HCT116 (cell line): ENCODE measurements at regions not wholly inside any gene's neighbourhood (a gene's known extent, or its start where the extent isn't known, plus 50 kb on each side); places are given as distances from the start of the nearest gene placed in this dataset.
"Not testable (repeated sequence)": the region's sequence is repeated elsewhere in the genome, so short reads cannot be mapped to it uniquely, and the experiment has no call there.

Experiments used
- ATAC-seq: fragments of 200-7000 bp; cut with Tn5 transposase; 2 replicates; pipeline ENCODE4 v1.9.1; 2020; ENCODE audit warnings: mild to moderate bottlenecking, moderate library complexity
- BruUV-seq: library from RNA; stranded (reverse); fragments of 400-500 nt; replicated peaks from 2 replicates; lab custom pipeline; 2021; lab: Mats Ljungman, UMichigan
- CTCF ChIA-PET: fragments of 300-600 bp; sonication (Branson Sonifier 250); formaldehyde crosslinking; loops from one replicate; lab custom pipeline; 2021; ENCODE audit warnings: antibody characterized with exemption; lab: Charles Lee
- POLR2A ChIA-PET: fragments of 300-600, 350-600 bp; sonication (Branson Sonifier 250); formaldehyde crosslinking; loops from one replicate; lab custom pipeline; 2021; ENCODE audit warnings: antibody characterized with exemption; lab: Charles Lee
- RAD21 ChIA-PET, 2 experiments: fragments of 300-600 bp; sonication (Branson Sonifier 250); formaldehyde crosslinking; loops; one replicate each; lab custom pipeline; 2023; ENCODE audit warnings: low total read pairs in 2 of 2; ENCODE audit not compliant: uncharacterized antibody in 2 of 2, unreplicated experiment in 2 of 2, low non-redundant PET in 1 of 2; lab: Charles Lee
- DNase-seq: peaks from one replicate; pipeline ENCODE4 v3.0.0-alpha.2; 2010; ENCODE audit warnings: low read depth, low spot score
- H2AFZ ChIP-seq: fragments of 200-600 bp; shearing (Covaris generic), sonication (generic); 2 replicates; pipeline ENCODE4 v1.6.1; 2017; ENCODE audit warnings: low read depth, mixed run types, mixed read lengths, antibody characterized with exemption, low read length; ENCODE audit not compliant: poor library complexity, severe bottlenecking
- H3K27ac ChIP-seq: 2 replicates; pipeline ENCODE4 v1.5.1; 2012; ENCODE audit warnings: low read depth, low read length
- H3K27me3 ChIP-seq: fragments of 200-600 bp; sonication (generic); 2 replicates; pipeline ENCODE4 v1.6.1; 2016; ENCODE audit warnings: mixed run types, low read length, mixed read lengths; ENCODE audit not compliant: insufficient read depth
- H3K36me3 ChIP-seq, 2 experiments: fragments of 200-500 bp in 1 of 2; fragments of 200-600 bp in 1 of 2; sonication (Bioruptor generic) in 1 of 2; sonication (generic) in 1 of 2; 2 replicates each; pipeline versions ENCODE4 v1.5.1 to v1.6.1; 2014 to 2016; ENCODE audit warnings: low read length in 2 of 2, inconsistent platforms in 1 of 2, mixed read lengths in 1 of 2, mixed run types in 1 of 2; ENCODE audit not compliant: insufficient read depth in 2 of 2, control insufficient read depth in 1 of 2
- H3K4me1 ChIP-seq, 2 experiments: fragments of 200-600 bp in 1 of 2; sonication (generic) in 1 of 2; 2 replicates each; pipeline versions ENCODE4 v1.5.1 to v1.6.1; 2012 to 2017; ENCODE audit warnings: low read length in 2 of 2, inconsistent platforms in 1 of 2, mild to moderate bottlenecking in 1 of 2, mixed read lengths in 1 of 2, mixed run types in 1 of 2, moderate library complexity in 1 of 2; ENCODE audit not compliant: insufficient read depth in 2 of 2, control insufficient read depth in 1 of 2
- H3K4me2 ChIP-seq: fragments of 200-600 bp; sonication (generic); 2 replicates; pipeline ENCODE4 v1.6.1; 2017; ENCODE audit warnings: mixed run types, low read length, mixed read lengths
- H3K4me3 ChIP-seq, 2 experiments: fragments of 200-600 bp in 1 of 2; sonication (generic) in 1 of 2; replicated peaks in 1 of 2; 2 replicates each; pipeline ENCODE4 v1.5.1; 2011 to 2016; ENCODE audit warnings: low read length in 2 of 2, control low read depth in 1 of 2, low read depth in 1 of 2, mild to moderate bottlenecking in 1 of 2, mixed read lengths in 1 of 2, mixed run types in 1 of 2
- H3K79me2 ChIP-seq: fragments of 200-600 bp; sonication (generic); 2 replicates; pipeline ENCODE4 v1.6.1; 2017; ENCODE audit warnings: mild to moderate bottlenecking, mixed run types, low read length, moderate library complexity, mixed read lengths; ENCODE audit not compliant: insufficient read depth
- H3K9ac ChIP-seq: fragments of 200-600 bp; sonication (generic); 2 replicates; pipeline ENCODE4 v1.6.1; 2016; ENCODE audit warnings: low read length, mixed read lengths
- H3K9me2 ChIP-seq: fragments of 200-600 bp; sonication (generic), shearing (Covaris generic); 2 replicates; pipeline ENCODE4 v1.6.1; 2017; ENCODE audit warnings: mixed run types, mild to moderate bottlenecking, moderate library complexity; ENCODE audit not compliant: insufficient read depth
- H3K9me3 ChIP-seq, 2 experiments: fragments of 200-500 bp in 1 of 2; fragments of 200-600 bp in 1 of 2; sonication (Bioruptor generic) in 1 of 2; sonication (generic) in 1 of 2; 2 replicates each; pipeline ENCODE4 v1.6.1; 2014 to 2017; ENCODE audit warnings: low read length in 2 of 2, mixed read lengths in 2 of 2, inconsistent platforms in 1 of 2, low read depth in 1 of 2, mild to moderate bottlenecking in 1 of 2, mixed run types in 1 of 2, moderate library complexity in 1 of 2; ENCODE audit not compliant: control insufficient read depth in 1 of 2, insufficient read depth in 1 of 2
- H4K20me1 ChIP-seq: fragments of 200-600 bp; sonication (generic), shearing (Covaris generic); 2 replicates; pipeline ENCODE4 v1.6.1; 2017; ENCODE audit warnings: mixed run types, mild to moderate bottlenecking, moderate library complexity; ENCODE audit not compliant: insufficient read depth
- CEBPB ChIP-seq: IDR thresholded peaks from 2 replicates; pipeline ENCODE4 v1.6.1; 2012; ENCODE audit warnings: low read depth
- EGR1 ChIP-seq: IDR thresholded peaks from 2 replicates; pipeline ENCODE4 v1.6.1; 2012; ENCODE audit warnings: low read depth
- REST ChIP-seq: IDR thresholded peaks from 2 replicates; pipeline ENCODE4 v1.6.1; 2012; ENCODE audit warnings: low read depth
- SRF ChIP-seq: IDR thresholded peaks from 2 replicates; pipeline ENCODE4 v1.6.1; 2012; ENCODE audit warnings: low read depth
- ZNF274 ChIP-seq: fragments of 200-500 bp; sonication (Bioruptor generic); IDR thresholded peaks from 2 replicates; pipeline ENCODE4 v1.6.1; 2014; ENCODE audit warnings: mild to moderate bottlenecking, low read depth, low read length, inconsistent platforms
- intact Hi-C: fragments of 100-400 bp; cut with micrococcal nuclease; formaldehyde crosslinking; loops from 2 replicates; pipeline ENCODE4 v1.10.0; 2022
- TF ChIP-seq, protein P1 (sequence below): IDR thresholded peaks from 2 replicates; pipeline ENCODE4 v1.6.1; 2011; ENCODE audit warnings: mild to moderate bottlenecking, low read length, moderate library complexity; ENCODE audit not compliant: insufficient replicate concordance; ENCODE audit errors: extremely low read depth

GRCh38 chr6:120272038-120272437 is 922.5 kb upstream of the MAN1A1 start:
- RAD21 ChIA-PET = no interaction called here

DNA sequence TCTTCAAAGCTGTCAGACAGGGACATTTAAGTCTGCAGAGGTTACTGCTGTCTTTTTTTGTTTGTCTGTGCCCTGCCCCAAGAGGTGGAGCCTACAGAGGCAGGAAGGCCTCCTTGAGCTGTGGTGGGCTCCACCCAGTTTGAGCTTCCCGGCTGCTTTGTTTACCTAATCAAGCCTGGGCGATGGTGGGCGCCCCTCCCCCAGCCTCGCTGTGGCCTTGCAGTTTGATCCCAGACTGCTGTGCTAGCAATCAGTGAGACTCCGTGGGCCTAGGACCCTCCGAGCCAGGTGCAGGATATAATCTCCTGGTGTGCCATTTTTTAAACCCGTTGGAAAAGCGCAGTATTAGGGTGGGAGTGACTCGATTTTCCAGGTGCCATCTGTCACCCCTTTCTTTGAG is 918.7 kb upstream of the MAN1A1 start:
- H3K9me3 ChIP-seq, H3K4me3 ChIP-seq, H3K9me2 ChIP-seq, CTCF ChIA-PET, H2AFZ ChIP-seq, H3K9ac ChIP-seq, H3K79me2 ChIP-seq, H4K20me1 ChIP-seq, DNase-seq, H3K4me1 ChIP-seq, BruUV-seq, H3K4me2 ChIP-seq, RAD21 ChIA-PET, intact Hi-C loops, H3K27me3 ChIP-seq, H3K36me3 ChIP-seq, ATAC-seq, H3K27ac ChIP-seq, POLR2A ChIA-PET: not testable (repeated sequence)

More at GRCh38 chr6:120272038-120272437, 922.5 kb upstream of the MAN1A1 start:
- no TSS peak for BruUV-seq
- Histone ChIP-seq H2AFZ (no peak overlapping the region), H3K4me2 (no peak overlapping the region), H3K9ac (no peak overlapping the region), H3K36me3 (no peaks in the 10 kb centered on the region), H3K27me3 (no peaks in the 10 kb centered on the region), H3K4me1 (no peaks in the 10 kb centered on the region), H3K4me3 (no peak overlapping the region), H4K20me1 (no peaks in the 10 kb centered on the region), H3K79me2 (no peaks in the 10 kb centered on the region), H3K27ac (no peak overlapping the region), H3K9me2 (no peaks in the 10 kb centered on the region), H3K9me3 (no peaks in the 10 kb centered on the region)
- TF ChIP-seq CEBPB = no peak
- TF ChIP-seq EGR1 = no peak
- TF ChIP-seq REST = no peak
- no peak for TF ChIP-seq ZNF274
- no peak for TF ChIP-seq SRF
- TF ChIP-seq, protein P1, sequence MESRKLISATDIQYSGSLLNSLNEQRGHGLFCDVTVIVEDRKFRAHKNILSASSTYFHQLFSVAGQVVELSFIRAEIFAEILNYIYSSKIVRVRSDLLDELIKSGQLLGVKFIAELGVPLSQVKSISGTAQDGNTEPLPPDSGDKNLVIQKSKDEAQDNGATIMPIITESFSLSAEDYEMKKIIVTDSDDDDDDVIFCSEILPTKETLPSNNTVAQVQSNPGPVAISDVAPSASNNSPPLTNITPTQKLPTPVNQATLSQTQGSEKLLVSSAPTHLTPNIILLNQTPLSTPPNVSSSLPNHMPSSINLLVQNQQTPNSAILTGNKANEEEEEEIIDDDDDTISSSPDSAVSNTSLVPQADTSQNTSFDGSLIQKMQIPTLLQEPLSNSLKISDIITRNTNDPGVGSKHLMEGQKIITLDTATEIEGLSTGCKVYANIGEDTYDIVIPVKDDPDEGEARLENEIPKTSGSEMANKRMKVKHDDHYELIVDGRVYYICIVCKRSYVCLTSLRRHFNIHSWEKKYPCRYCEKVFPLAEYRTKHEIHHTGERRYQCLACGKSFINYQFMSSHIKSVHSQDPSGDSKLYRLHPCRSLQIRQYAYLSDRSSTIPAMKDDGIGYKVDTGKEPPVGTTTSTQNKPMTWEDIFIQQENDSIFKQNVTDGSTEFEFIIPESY = no peak
- ChIA-PET CTCF (no interaction called here), POLR2A (no interaction called here)
- DNase-seq = no peak
- intact Hi-C loops = no loop called here
- no peak for ATAC-seq
